K562 (cell line): ENCODE measurements at regions not wholly inside any gene's neighbourhood (a gene's known extent, or its start where the extent isn't known, plus 50 kb on each side); places are given as distances from the start of the nearest gene placed in this dataset.

ENCODE experiments used
- ATAC-seq: fragments of 200-7000 bp; cut with Tn5 transposase; 3 replicates; pipeline ENCODE4 v1.9.1; 2020; ENCODE audit warnings: moderate library complexity
- BruUV-seq: library from RNA; stranded (reverse); fragments of 400-500 nt; replicated peaks from 2 replicates; lab custom pipeline; 2021; lab: Mats Ljungman, UMichigan
- CTCF ChIA-PET: fragments of 300-600 bp; formaldehyde crosslinking; extraction: SDS; loops from one replicate; lab custom pipeline; 2021; ENCODE audit warnings: low intra/inter-chr PET ratio; lab: Yijun Ruan, JAX
- POLR2A ChIA-PET: fragments of 300-600, 350-650 bp; sonication (Branson Sonifier 250); formaldehyde crosslinking; extraction: SDS; loops from one replicate; lab custom pipeline; 2021; ENCODE audit warnings: antibody characterized with exemption, inconsistent platforms; lab: Yijun Ruan, JAX
- DNase-seq, 4 experiments: peaks; one replicate each; pipeline versions ENCODE4 v3.0.0 to v3.0.0-alpha.2; 2011 to 2018; ENCODE audit warnings: low spot score in 3 of 4, mixed read lengths in 3 of 4; ENCODE audit errors: extremely low read depth in 1 of 4
- FAIRE-seq: peaks from 2 replicates; lab custom pipeline; 2011; peaks lifted over from hg19 to GRCh38; lab: Jason Lieb, UNC
- H2AFZ ChIP-seq: 2 replicates; pipeline ENCODE4 v1.6.0; 2011; ENCODE audit warnings: low read depth, low read length, control low read depth, inconsistent platforms
- H3K27ac ChIP-seq: fragments of 200-600 bp; 3 replicates; pipeline ENCODE4 v1.8.0; 2011; ENCODE audit warnings: low read depth, mild to moderate bottlenecking, control low read depth, inconsistent platforms, low read length, moderate library complexity, mixed read lengths; ENCODE audit errors: extremely low read depth
- H3K27me3 ChIP-seq, 2 experiments: fragments of 300-600 bp in 1 of 2; 2 replicates in 1 of 2; 3 replicates in 1 of 2; pipeline versions ENCODE4 v1.6.0 to v1.8.0; 2011; ENCODE audit warnings: inconsistent platforms in 2 of 2, low read length in 2 of 2, mild to moderate bottlenecking in 1 of 2, mixed read lengths in 1 of 2, moderate library complexity in 1 of 2; ENCODE audit not compliant: control insufficient read depth in 2 of 2, insufficient read depth in 2 of 2
- H3K36me3 ChIP-seq: fragments of 300-600 bp; 3 replicates; pipeline ENCODE4 v1.8.0; 2011; ENCODE audit warnings: mild to moderate bottlenecking, low read length, inconsistent platforms; ENCODE audit not compliant: control insufficient read depth, insufficient read depth
- H3K4me1 ChIP-seq, 2 experiments: fragments of 200-600 bp in 1 of 2; replicated peaks in 1 of 2; 2 replicates in 1 of 2; 3 replicates in 1 of 2; pipeline versions ENCODE4 v1.5.1 to v1.8.0; 2011; ENCODE audit warnings: inconsistent platforms in 2 of 2, low read length in 2 of 2, mild to moderate bottlenecking in 1 of 2, mixed read lengths in 1 of 2, moderate library complexity in 1 of 2; ENCODE audit not compliant: control insufficient read depth in 2 of 2, insufficient read depth in 2 of 2
- H3K4me2 ChIP-seq: 2 replicates; pipeline ENCODE4 v1.6.1; 2011; ENCODE audit warnings: low read length, control low read depth, inconsistent platforms, mixed read lengths; ENCODE audit not compliant: insufficient read depth
- H3K4me3 ChIP-seq: fragments of 200-600 bp; sonication (generic), shearing (Covaris generic); 2 replicates; pipeline ENCODE4 v1.5.1; 2016; ENCODE audit warnings: control low read depth, inconsistent platforms
- H3K79me2 ChIP-seq: fragments of 200-600 bp; 3 replicates; pipeline ENCODE4 v1.8.0; 2011; ENCODE audit warnings: low read length, inconsistent platforms; ENCODE audit not compliant: control insufficient read depth, insufficient read depth
- H3K9ac ChIP-seq, 2 experiments: 2 replicates each; pipeline versions ENCODE4 v1.6.0 to v1.6.1; 2011; ENCODE audit warnings: low read depth in 2 of 2, low read length in 2 of 2, control low read depth in 1 of 2, inconsistent platforms in 1 of 2, mild to moderate bottlenecking in 1 of 2, mixed read lengths in 1 of 2; ENCODE audit not compliant: insufficient read depth in 1 of 2
- H3K9me1 ChIP-seq: one replicate; pipeline ENCODE4 v1.6.0; 2011; ENCODE audit warnings: inconsistent platforms, mild to moderate bottlenecking, low read length, moderate library complexity; ENCODE audit not compliant: control insufficient read depth, insufficient read depth
- H3K9me3 ChIP-seq: replicated peaks from 2 replicates; pipeline ENCODE4 v1.5.1; 2011; ENCODE audit warnings: low read depth, low read length, inconsistent platforms; ENCODE audit not compliant: control insufficient read depth, insufficient read depth
- H4K20me1 ChIP-seq: replicated peaks from 2 replicates; pipeline ENCODE4 v1.6.1; 2011; ENCODE audit warnings: low read length, inconsistent platforms, mixed read lengths; ENCODE audit not compliant: control insufficient read depth, insufficient read depth
- ARNT ChIP-seq, 2 experiments: fragments of 450-650 bp; IDR thresholded peaks; 2 replicates each; pipeline ENCODE4 v1.6.1; 2016; ENCODE audit warnings: mild to moderate bottlenecking in 1 of 2
- FOXA1 ChIP-seq: fragments of 450-650 bp; IDR thresholded peaks from 2 replicates; pipeline ENCODE4 v1.6.1; 2016; ENCODE audit warnings: mild to moderate bottlenecking, borderline replicate concordance
- KDM4B ChIP-seq, 2 experiments: fragments of 450-650 bp in 1 of 2; sonication (generic) in 1 of 2; IDR thresholded peaks; 2 replicates each; pipeline ENCODE4 v1.6.1; 2016 to 2017; ENCODE audit warnings: borderline replicate concordance in 2 of 2, antibody characterized with exemption in 1 of 2, low read depth in 1 of 2, mild to moderate bottlenecking in 1 of 2
- PCBP2 ChIP-seq: fragments of 200-400 bp; formaldehyde crosslinking; IDR thresholded peaks from 2 replicates; pipeline ENCODE4 v1.6.1; 2018; ENCODE audit warnings: low read length, low read depth, mild to moderate bottlenecking, moderate library complexity; ENCODE audit not compliant: poor library complexity, severe bottlenecking
- PHF21A ChIP-seq: fragments of 450-650 bp; IDR thresholded peaks from 2 replicates; pipeline ENCODE4 v1.6.1; 2017; ENCODE audit warnings: low read depth, borderline replicate concordance
- RNF2 ChIP-seq: sonication (generic); IDR thresholded peaks from 2 replicates; pipeline ENCODE4 v1.6.1; 2016
- SMARCB1 ChIP-seq: IDR thresholded peaks from 2 replicates; pipeline ENCODE4 v1.6.1; 2011; ENCODE audit warnings: improper control_type of control experiment, low read depth; ENCODE audit not compliant: insufficient read length
- SMC3 ChIP-seq: conservative IDR thresholded peaks from 2 replicates; pipeline ENCODE4 v1.6.1; 2011; ENCODE audit warnings: low read depth, low read length, improper control_type of control experiment; ENCODE audit not compliant: insufficient read depth
- TCF3 ChIP-seq: sonication (generic); formaldehyde crosslinking; IDR thresholded peaks from 2 replicates; pipeline ENCODE4 v1.4.0; 2020; ENCODE audit warnings: mild to moderate bottlenecking, missing genetic modification reagents
- WHSC1 ChIP-seq: IDR thresholded peaks from one replicate; pipeline ENCODE4 v1.6.1; 2012; ENCODE audit warnings: low read length, control low read depth, inconsistent platforms
- ZFP36 ChIP-seq: fragments of 150-350 bp; IDR thresholded peaks from 2 replicates; pipeline ENCODE4 v1.6.1; 2018; ENCODE audit warnings: low read length, low read depth; ENCODE audit not compliant: partially characterized antibody
- ZFX ChIP-seq: sonication (generic); formaldehyde crosslinking; IDR thresholded peaks from 2 replicates; pipeline ENCODE4 v1.8.0; 2022; ENCODE audit warnings: mild to moderate bottlenecking, missing genetic modification reagents, moderate library complexity
- ZNF143 ChIP-seq: sonication (generic); formaldehyde crosslinking; IDR thresholded peaks from 2 replicates; pipeline ENCODE4 v1.9.0; 2022; ENCODE audit warnings: mild to moderate bottlenecking, missing genetic modification reagents
- ZNF583 ChIP-seq: fragments of 250-450 bp; sonication (Bioruptor Pico); IDR thresholded peaks from 2 replicates; pipeline ENCODE4 v1.4.0; 2020
- WGBS: fragments of 100-300 bp; shearing (Covaris generic); methylation state at CpG from one replicate; pipeline ENCODE4 v1.1.6; 2016; ENCODE audit warnings: low coverage, mixed read lengths; ENCODE audit not compliant: insufficient coverage; ENCODE audit errors: missing lambda C conversion rate; 5-methylcytosine and 5-hydroxymethylcytosine counted together
- in situ Hi-C: fragments of 300-500 bp; cut with MboI; formaldehyde crosslinking; loops from 4 replicates; pipeline ENCODE4 v1.15.0; 2018; ENCODE audit warnings: inconsistent platforms, mixed read lengths
- intact Hi-C: fragments of 100-400 bp; cut with micrococcal nuclease; formaldehyde crosslinking; loops from 2 replicates; pipeline ENCODE4 v1.14.2; 2022
- TF ChIP-seq, protein P1 (sequence below), 3 experiments: fragments of 200-800 bp in 1 of 3; sonication (Bioruptor generic) in 1 of 3; sonication (generic) in 1 of 3; formaldehyde crosslinking in 1 of 3; IDR thresholded peaks; 2 replicates each; pipeline versions ENCODE4 v1.6.1 to v1.8.0; 2016 to 2022; ENCODE audit warnings: mild to moderate bottlenecking in 2 of 3, missing compliant biosample characterization in 2 of 3, missing genetic modification characterization in 2 of 3, missing genetic modification reagents in 1 of 3
- TF ChIP-seq, protein P2 (sequence below): fragments of 450-650 bp; conservative IDR thresholded peaks from 2 replicates; pipeline ENCODE4 v1.6.1; 2016; ENCODE audit warnings: missing genetic modification characterization, low read depth, mild to moderate bottlenecking, control low read depth, missing compliant biosample characterization

GRCh38 chr11:20253796-20254195 is 93.5 kb upstream of the DBX1 start:
- WGBS: 1% methylated on average over 5 of the region's 5 CpGs
- H4K20me1 ChIP-seq: no peaks in the 10 kb centered on the region; the same call in 1 of the 2 replicates

More at GRCh38 chr11:20253796-20254195, 93.5 kb upstream of the DBX1 start:
- DNase-seq (no peak), ATAC-seq (no peak), FAIRE-seq (no peak)
- Histone ChIP-seq H3K9me3 (no peaks in the 10 kb centered on the region), H3K36me3 (no peaks in the 10 kb centered on the region), H3K4me1 (no peaks in the 10 kb centered on the region), H3K27ac (no peak overlapping the region), H3K4me2 (no peak overlapping the region), H3K79me2 (no peaks in the 10 kb centered on the region), H3K9me1 (no peaks in the 10 kb centered on the region), H3K4me3 (no peak overlapping the region), H3K9ac (no peak overlapping the region), H3K27me3 (no peaks in the 10 kb centered on the region; a peak in 1 of 5 replicates)
- POLR2A ChIA-PET: no interaction called here
- intact Hi-C loops: no loop called here
- CTCF ChIA-PET: no interaction called here
- no TSS peak for BruUV-seq
- in situ Hi-C loops: no loop called here
- TF ChIP-seq ZNF143 (CRISPR knock-in tag) (no peak), ZFP36 (no peak), ZNF583 (no peak), FOXA1 (no peak), KDM4B (IDR thresholded peaks at IDR 0.05; ENCODE audit: borderline replicate concordance in 2 of 2, low read depth in 1 of 2) (no peak), WHSC1 (no peak), PHF21A (no peak), ARNT (IDR thresholded peaks at IDR 0.05) (no peak), SMC3 (no peak), TCF3 (CRISPR knock-in tag) (no peak), SMARCB1 (no peak), RNF2 (no peak), PCBP2 (no peak), ZFX (CRISPR knock-in tag) (no peak)
- TF ChIP-seq, protein P1, sequence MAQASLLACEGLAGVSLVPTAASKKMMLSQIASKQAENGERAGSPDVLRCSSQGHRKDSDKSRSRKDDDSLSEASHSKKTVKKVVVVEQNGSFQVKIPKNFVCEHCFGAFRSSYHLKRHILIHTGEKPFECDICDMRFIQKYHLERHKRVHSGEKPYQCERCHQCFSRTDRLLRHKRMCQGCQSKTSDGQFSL (CRISPR knock-in tag; IDR thresholded peaks at IDR 0.05): no peak
- TF ChIP-seq, protein P1 (tag; IDR thresholded peaks at IDR 0.05): no peak
- TF ChIP-seq, protein P2, sequence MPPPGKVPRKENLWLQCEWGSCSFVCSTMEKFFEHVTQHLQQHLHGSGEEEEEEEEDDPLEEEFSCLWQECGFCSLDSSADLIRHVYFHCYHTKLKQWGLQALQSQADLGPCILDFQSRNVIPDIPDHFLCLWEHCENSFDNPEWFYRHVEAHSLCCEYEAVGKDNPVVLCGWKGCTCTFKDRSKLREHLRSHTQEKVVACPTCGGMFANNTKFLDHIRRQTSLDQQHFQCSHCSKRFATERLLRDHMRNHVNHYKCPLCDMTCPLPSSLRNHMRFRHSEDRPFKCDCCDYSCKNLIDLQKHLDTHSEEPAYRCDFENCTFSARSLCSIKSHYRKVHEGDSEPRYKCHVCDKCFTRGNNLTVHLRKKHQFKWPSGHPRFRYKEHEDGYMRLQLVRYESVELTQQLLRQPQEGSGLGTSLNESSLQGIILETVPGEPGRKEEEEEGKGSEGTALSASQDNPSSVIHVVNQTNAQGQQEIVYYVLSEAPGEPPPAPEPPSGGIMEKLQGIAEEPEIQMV (tag): no peak
- TF ChIP-seq, all 486 proteins: peak for 0
- H2AFZ ChIP-seq: no peak overlapping the region
